GM23338 (cell line): ENCODE measurements at regions not wholly inside any gene's neighbourhood (a gene's known extent, or its start where the extent isn't known, plus 50 kb on each side); places are given as distances from the start of the nearest gene placed in this dataset.

Experiments
- ATAC-seq: fragments of 200-7000 bp; cut with Tn5 transposase; 3 replicates; pipeline ENCODE4 v1.9.1; 2020
- DNase-seq: peaks from one replicate; pipeline ENCODE4 v3.0.0-alpha.2; 2015; ENCODE audit warnings: low spot score
- H2AFZ ChIP-seq: fragments of 200-600 bp; sonication (generic); 2 replicates; pipeline ENCODE4 v1.8.0; 2016; ENCODE audit warnings: antibody characterized with exemption, mild to moderate bottlenecking, moderate library complexity
- H3F3A ChIP-seq: fragments of 200-600 bp; sonication (generic); replicated peaks from 2 replicates; pipeline ENCODE4 v1.8.0; 2017; ENCODE audit warnings: antibody characterized with exemption, mixed run types, low read depth
- H3K27ac ChIP-seq: fragments of 200-600 bp; sonication (generic); 2 replicates; pipeline ENCODE4 v1.6.1; 2016; ENCODE audit warnings: low read depth
- H3K27me3 ChIP-seq: fragments of 200-600 bp; sonication (generic); 2 replicates; pipeline ENCODE4 v1.8.0; 2016; ENCODE audit warnings: mild to moderate bottlenecking, mixed run types, moderate library complexity; ENCODE audit not compliant: insufficient read depth
- H3K36me3 ChIP-seq: fragments of 200-600 bp; sonication (generic); 2 replicates; pipeline ENCODE4 v1.8.0; 2016; ENCODE audit warnings: mild to moderate bottlenecking; ENCODE audit not compliant: insufficient read depth
- H3K4me1 ChIP-seq: fragments of 200-600 bp; sonication (generic); 2 replicates; pipeline ENCODE4 v1.8.0; 2016; ENCODE audit warnings: mild to moderate bottlenecking, moderate library complexity; ENCODE audit not compliant: insufficient read depth
- H3K4me2 ChIP-seq: fragments of 200-600 bp; sonication (generic); 2 replicates; pipeline ENCODE4 v1.7.1; 2017; ENCODE audit warnings: mixed run types
- H3K4me3 ChIP-seq: fragments of 200-600 bp; sonication (generic); 2 replicates; pipeline ENCODE4 v1.6.1; 2016; ENCODE audit warnings: mixed run types
- H3K79me2 ChIP-seq: fragments of 200-600 bp; sonication (generic); replicated peaks from 2 replicates; pipeline ENCODE4 v1.8.0; 2017; ENCODE audit warnings: mild to moderate bottlenecking; ENCODE audit not compliant: insufficient read depth
- H3K9me2 ChIP-seq: fragments of 200-600 bp; sonication (generic); 2 replicates; pipeline ENCODE4 v1.8.0; 2017; ENCODE audit not compliant: insufficient read depth
- H4K20me1 ChIP-seq: fragments of 200-600 bp; sonication (generic); replicated peaks from 2 replicates; pipeline ENCODE4 v1.8.0; 2017; ENCODE audit warnings: mild to moderate bottlenecking; ENCODE audit not compliant: insufficient read depth
- H3K27ac Mint-ChIP-seq: 2 replicates; pipeline ENCODE4 v1.8.0; 2020; ENCODE audit warnings: inconsistent platforms, mild to moderate bottlenecking, moderate library complexity, mixed read lengths
- H3K27me3 Mint-ChIP-seq: 3 replicates; pipeline ENCODE4 v1.8.0; 2022; ENCODE audit warnings: low read depth, mild to moderate bottlenecking, moderate library complexity, mixed read lengths, inconsistent platforms; ENCODE audit not compliant: insufficient read depth, poor library complexity
- H3K36me3 Mint-ChIP-seq: 3 replicates; pipeline ENCODE4 v1.8.0; 2021; ENCODE audit warnings: low read depth, mild to moderate bottlenecking, inconsistent platforms, moderate library complexity, mixed read lengths
- H3K4me1 Mint-ChIP-seq: 3 replicates; pipeline ENCODE4 v1.8.0; 2020; ENCODE audit warnings: mild to moderate bottlenecking, inconsistent platforms, mixed read lengths
- H3K4me3 Mint-ChIP-seq: 3 replicates; pipeline ENCODE4 v1.8.0; 2021; ENCODE audit warnings: moderate library complexity, mild to moderate bottlenecking, inconsistent platforms, mixed read lengths
- H3K9me3 Mint-ChIP-seq: 3 replicates; pipeline ENCODE4 v1.8.0; 2020; ENCODE audit warnings: moderate library complexity, mild to moderate bottlenecking, inconsistent platforms, mixed read lengths
- CREB1 ChIP-seq: fragments of 250-450 bp; sonication (Bioruptor Pico); IDR thresholded peaks from 2 replicates; pipeline ENCODE4 v1.5.0; 2020; ENCODE audit warnings: low read depth, mild to moderate bottlenecking, moderate library complexity
- CTCF ChIP-seq, 2 experiments: fragments of 200-600 bp in 1 of 2; sonication (generic) in 1 of 2; conservative IDR thresholded peaks; 2 replicates each; pipeline versions ENCODE4 v1.5.1 to v1.6.1; 2016 to 2017; ENCODE audit warnings: antibody characterized with exemption in 2 of 2, low read depth in 2 of 2, mild to moderate bottlenecking in 2 of 2, moderate library complexity in 1 of 2
- ETS1 ChIP-seq: IDR thresholded peaks from 2 replicates; pipeline ENCODE4 v1.6.1; 2016; ENCODE audit warnings: antibody characterized with exemption
- EZH2 ChIP-seq: fragments of 200-600 bp; sonication (generic); IDR thresholded peaks from one replicate; pipeline ENCODE4 v1.8.0; 2017; ENCODE audit warnings: antibody characterized with exemption, mild to moderate bottlenecking, low read depth; ENCODE audit not compliant: unreplicated experiment
- EZH2phosphoT487 ChIP-seq: fragments of 200-600 bp; sonication (generic); IDR thresholded peaks from one replicate; pipeline ENCODE4 v1.8.1; 2018; ENCODE audit warnings: antibody characterized with exemption; ENCODE audit not compliant: unreplicated experiment
- JUNB ChIP-seq: IDR thresholded peaks from one replicate; pipeline ENCODE4 v1.6.1; 2016; ENCODE audit warnings: antibody characterized with exemption; ENCODE audit not compliant: unreplicated experiment
- NANOG ChIP-seq: IDR thresholded peaks from 2 replicates; pipeline ENCODE4 v1.6.1; 2016; ENCODE audit warnings: antibody characterized with exemption, borderline replicate concordance
- POLR2AphosphoS5 ChIP-seq: IDR thresholded peaks from 2 replicates; pipeline ENCODE4 v1.6.1; 2016; ENCODE audit warnings: antibody characterized with exemption, low read depth
- REST ChIP-seq: IDR thresholded peaks from one replicate; pipeline ENCODE4 v1.6.1; 2018; ENCODE audit warnings: antibody characterized with exemption; ENCODE audit not compliant: unreplicated experiment
- STAT1 ChIP-seq: IDR thresholded peaks from one replicate; pipeline ENCODE4 v1.6.1; 2016; ENCODE audit warnings: antibody characterized with exemption; ENCODE audit not compliant: unreplicated experiment
- ZNF114 ChIP-seq: fragments of 250-450 bp; sonication (Bioruptor Pico); IDR thresholded peaks from 2 replicates; pipeline ENCODE4 v1.5.0; 2020; ENCODE audit warnings: mild to moderate bottlenecking, moderate library complexity
- ZNF331 ChIP-seq: fragments of 250-450 bp; sonication (Bioruptor Pico); IDR thresholded peaks from 2 replicates; pipeline ENCODE4 v1.5.0; 2020; ENCODE audit warnings: low read depth, mild to moderate bottlenecking, moderate library complexity
- ZNF462 ChIP-seq: fragments of 250-450 bp; sonication (Bioruptor Pico); IDR thresholded peaks from 2 replicates; pipeline ENCODE4 v1.5.0; 2020; ENCODE audit warnings: mild to moderate bottlenecking, moderate library complexity

- Histone ChIP-seq H3K27me3 (no peaks in the 10 kb centered on the region), H3K4me3 (no peak overlapping the region)
- H3K4me3 Mint-ChIP-seq, result no peak overlapping the region
Observed at GRCh38 chr1:221415651-221416050, 326.2 kb downstream of the DUSP10 start.

More at GRCh38 chr1:221415651-221416050, 326.2 kb downstream of the DUSP10 start:
- no peak for DNase-seq
- Histone ChIP-seq H3K4me2 (no peak overlapping the region), H3K79me2 (no peaks in the 10 kb centered on the region), H3K27ac (no peak overlapping the region), H3K36me3 (no peaks in the 10 kb centered on the region), H3K9me2 (0 out of 2 replicates have a peak, but pooled peaks cover 3% of the 10 kb centered on the region), H2AFZ (no peak overlapping the region), H3F3A (no peaks in the 10 kb centered on the region), H3K4me1 (0 out of 2 replicates have a peak, but pooled peaks cover 10% of the 10 kb centered on the region), H4K20me1 (no peaks in the 10 kb centered on the region)
- no peak for ATAC-seq
- peaks cover 7% of the 10 kb centered on the region; the same call in 2 of the 3 replicates for H3K4me1 Mint-ChIP-seq
- no peak overlapping the region for H3K27ac Mint-ChIP-seq
- H3K9me3 Mint-ChIP-seq, result no peaks in the 10 kb centered on the region
- TF ChIP-seq POLR2AphosphoS5 (no peak), ETS1 (no peak), EZH2 (no peak), JUNB (no peak), EZH2phosphoT487 (no peak), REST (no peak), ZNF331 (CRISPR knock-in tag) (no peak), NANOG (no peak), CTCF (conservative IDR thresholded peaks at IDR 0.05; ENCODE audit: low read depth in 2 of 2) (no peak), ZNF114 (CRISPR knock-in tag) (no peak), ZNF462 (no peak), STAT1 (no peak), CREB1 (CRISPR knock-in tag) (no peak)
- H3K27me3 Mint-ChIP-seq, result peaks cover 5% of the 10 kb centered on the region
- no peaks in the 10 kb centered on the region for H3K36me3 Mint-ChIP-seq
